Endothelial cell of umbilical vein (primary cell): ENCODE measurements at regions not wholly inside any gene's neighbourhood (a gene's known extent, or its start where the extent isn't known, plus 50 kb on each side); places are given as distances from the start of the nearest gene placed in this dataset. TPM values are rescaled to one million over a fixed set of nuclear protein-coding genes. Genes with fewer than 3 reads are reported as not detected.

Experiments used
- BruUV-seq: library from RNA; stranded (reverse); fragments of 400-500 nt; replicated peaks from 2 replicates; lab custom pipeline; 2021; lab: Mats Ljungman, UMichigan
- CTCF ChIA-PET: fragments of 300-600, 350-600 bp; sonication (Branson Sonifier 250); formaldehyde crosslinking; loops from one replicate; lab custom pipeline; 2021; ENCODE audit warnings: antibody characterized with exemption, inconsistent platforms; lab: Charles Lee
- POLR2A ChIA-PET: fragments of 300-600, 350-600 bp; sonication (Branson Sonifier 250); formaldehyde crosslinking; loops from one replicate; lab custom pipeline; 2021; ENCODE audit warnings: antibody characterized with exemption, inconsistent platforms; lab: Charles Lee
- DNase-seq: peaks from one replicate; pipeline ENCODE4 v3.0.0-alpha.2; 2011; ENCODE audit warnings: low read depth, low spot score
- FAIRE-seq: peaks from 2 replicates; lab custom pipeline; 2011; peaks lifted over from hg19 to GRCh38; lab: Jason Lieb, UNC
- H2AFZ ChIP-seq: 2 replicates; pipeline ENCODE4 v1.6.0; 2012; ENCODE audit warnings: low read depth, low read length, control low read depth, inconsistent platforms
- H3K27ac ChIP-seq: 2 replicates; pipeline ENCODE4 v1.5.1; 2011; ENCODE audit warnings: low read depth, mild to moderate bottlenecking, control low read depth, low read length, moderate library complexity; ENCODE audit not compliant: insufficient read depth
- H3K27me3 ChIP-seq, 2 experiments: 2 replicates each; pipeline versions ENCODE4 v1.6.0 to v1.6.1; 2011; ENCODE audit warnings: low read length in 2 of 2, mixed read lengths in 1 of 2; ENCODE audit not compliant: control insufficient read depth in 2 of 2, insufficient read depth in 2 of 2
- H3K36me3 ChIP-seq, 2 experiments: 2 replicates in 1 of 2; 3 replicates in 1 of 2; pipeline ENCODE4 v1.5.1; 2011; ENCODE audit warnings: low read length in 2 of 2, mild to moderate bottlenecking in 1 of 2, moderate library complexity in 1 of 2; ENCODE audit not compliant: control insufficient read depth in 2 of 2, insufficient read depth in 2 of 2; ENCODE audit errors: extremely low read depth in 1 of 2
- H3K4me1 ChIP-seq: 3 replicates; pipeline ENCODE4 v1.5.1; 2011; ENCODE audit warnings: mild to moderate bottlenecking, low read length; ENCODE audit not compliant: control insufficient read depth, insufficient read depth; ENCODE audit errors: extremely low read depth
- H3K4me2 ChIP-seq: 2 replicates; pipeline ENCODE4 v1.6.1; 2011; ENCODE audit warnings: low read length, control low read depth, mixed read lengths; ENCODE audit not compliant: insufficient read depth
- H3K4me3 ChIP-seq, 3 experiments: fragments of 200-600 bp in 1 of 3; sonication (generic), shearing (Covaris generic) in 1 of 3; replicated peaks in 1 of 3; 2 replicates each; pipeline ENCODE4 v1.5.1; 2011 to 2016; ENCODE audit warnings: control low read depth in 3 of 3, low read length in 3 of 3, mild to moderate bottlenecking in 2 of 3, inconsistent platforms in 1 of 3, low read depth in 1 of 3, moderate library complexity in 1 of 3; ENCODE audit not compliant: insufficient read depth in 1 of 3
- H3K79me2 ChIP-seq: 2 replicates; pipeline ENCODE4 v1.6.0; 2012; ENCODE audit warnings: low read length, inconsistent platforms; ENCODE audit not compliant: control insufficient read depth, insufficient read depth
- H3K9ac ChIP-seq: replicated peaks from 2 replicates; pipeline ENCODE3; 2011; ENCODE audit warnings: low read length, control low read depth; ENCODE audit not compliant: insufficient read depth; ENCODE audit errors: extremely low read depth
- H3K9me1 ChIP-seq: replicated peaks from 3 replicates; pipeline ENCODE4 v1.6.0; 2011; ENCODE audit warnings: mild to moderate bottlenecking, low read length; ENCODE audit not compliant: control insufficient read depth, insufficient read depth; ENCODE audit errors: extremely low read depth
- H3K9me3 ChIP-seq: replicated peaks from 2 replicates; pipeline ENCODE4 v1.5.1; 2012; ENCODE audit warnings: low read length, inconsistent platforms; ENCODE audit not compliant: control insufficient read depth, insufficient read depth
- H4K20me1 ChIP-seq: replicated peaks from 2 replicates; pipeline ENCODE3; 2011; ENCODE audit warnings: mild to moderate bottlenecking, low read length; ENCODE audit not compliant: control insufficient read depth, insufficient read depth; ENCODE audit errors: extremely low read depth
- MYC ChIP-seq: IDR thresholded peaks from one replicate; pipeline ENCODE4 v1.6.1; 2011; ENCODE audit warnings: mild to moderate bottlenecking, low read depth, low read length
- dilution Hi-C: fragments of 300-500 bp; cut with MboI; formaldehyde crosslinking; loops from one replicate; pipeline ENCODE4 v1.15.0; 2019; ENCODE audit warnings: low sequenced_read_pairs; ENCODE audit not compliant: extremely low pct_ligation_motif_present
- intact Hi-C: fragments of 100-400 bp; cut with micrococcal nuclease; formaldehyde crosslinking; loops from one replicate; pipeline ENCODE4 v1.10.0; 2022
- microRNA counts: library from miRNA; unstranded; fragments of <30 nt; microRNA quantifications from one replicate; lab custom pipeline; 2016
- microRNA-seq: library from miRNA; unstranded; fragments of <30 nt; microRNA quantifications from one replicate; pipeline ENCODE4 v1.2.0, GENCODE V29; 2021; ENCODE audit warnings: borderline number of aligned reads, borderline replicate concordance
- small RNA-seq: library from RNA; depleted of rRNA; stranded (forward); fragments of <200 nt; gene quantifications from one replicate; pipeline ENCODE3, GENCODE V24; 2012; ENCODE audit warnings: low replicate concordance, low read depth; ENCODE audit not compliant: insufficient read depth, insufficient read length

GRCh38 chrX:150312931-150313330, 50.2 kb upstream of the MAMLD1 start:
- BruUV-seq: no TSS peak
- H3K27ac ChIP-seq: no peak overlapping the region
- no peak overlapping the region for H3K4me2 ChIP-seq
- no peaks in the 10 kb centered on the region for H3K79me2 ChIP-seq
- no peaks in the 10 kb centered on the region for H4K20me1 ChIP-seq
- CTCF ChIA-PET: no interaction called here
- H3K27me3 ChIP-seq: peaks cover 0 to 2% of the 10 kb centered on the region in 2 experiments
- no peaks in the 10 kb centered on the region for H3K9me1 ChIP-seq
- H3K36me3 ChIP-seq: no peaks in the 10 kb centered on the region
- H3K9ac ChIP-seq: no peak overlapping the region
- no peak overlapping the region for H2AFZ ChIP-seq
- POLR2A ChIA-PET: no interaction called here
- dilution Hi-C loops (no loop called here), intact Hi-C loops (no loop called here)
- no peak for DNase-seq
- H3K4me1 ChIP-seq: no peaks in the 10 kb centered on the region
- no peak overlapping the region for H3K4me3 ChIP-seq
- TF ChIP-seq MYC: no peak
- no peaks in the 10 kb centered on the region for H3K9me3 ChIP-seq
- no peak for FAIRE-seq

MicroRNAs encoded in the stretch of these regions (microRNA counts, 767-probe panel; counts per million panel counts)
- microRNA hsa-miR-2114-5p (lab: Ali Mortazavi, UCI): 723 counts per million, percentile 96 among the panel's probes with 10 or more counts

Small RNAs in the stretch of these regions (microRNA-seq; reads per million reads assigned to microRNA genes)
- not detected for gene MIR2114

Small RNAs in the stretch of these regions (small RNA-seq; reads per million reads assigned to genes)
- not detected for gene MIR2114
